ENCODE measurements at regions not wholly inside any gene's neighbourhood (a gene's known extent, or its start where the extent isn't known, plus 50 kb on each side); places are given as distances from the start of the nearest gene placed in this dataset.

GRCh38 chr2:151192681-151193080 is 69.0 kb downstream of the RBM43 start:
- H3K27me3 Mint-ChIP-seq (ENCODE audit: low read depth), result no peaks in the 10 kb centered on the region
- DNase-seq (ENCODE audit: low spot score) (no peak), ATAC-seq (no peak)
- H3K36me3 Mint-ChIP-seq, result 0 out of 2 replicates have a peak, but pooled peaks cover 3% of the 10 kb centered on the region
- H3K9me3 Mint-ChIP-seq, result peaks cover 7% of the 10 kb centered on the region
- H3K4me3 Mint-ChIP-seq, result no peak overlapping the region
- H3K27ac Mint-ChIP-seq, result no peak overlapping the region
- POLR2A ChIA-PET, result no interaction called here
- TF ChIP-seq FOXP1 (CRISPR knock-in tag; IDR thresholded peaks at IDR 0.05; ENCODE audit: borderline replicate concordance) (no peak), ELF4 (CRISPR knock-in tag; IDR thresholded peaks at IDR 0.05; ENCODE audit: low read depth) (no peak), FOXJ3 (CRISPR knock-in tag; IDR thresholded peaks at IDR 0.05; ENCODE audit: borderline replicate concordance) (no peak), PRRX2 (CRISPR knock-in tag; IDR thresholded peaks at IDR 0.05) (no peak), ESRRA (CRISPR knock-in tag; IDR thresholded peaks at IDR 0.05; ENCODE audit: borderline replicate concordance) (no peak), TEAD4 (CRISPR knock-in tag; IDR thresholded peaks at IDR 0.05) (no peak), ZNF219 (CRISPR knock-in tag; IDR thresholded peaks at IDR 0.05; ENCODE audit: borderline replicate concordance) (no peak), ZSCAN18 (CRISPR knock-in tag; IDR thresholded peaks at IDR 0.05) (no peak), SMAD3 (CRISPR knock-in tag; IDR thresholded peaks at IDR 0.05; ENCODE audit: borderline replicate concordance) (no peak), RELA (CRISPR knock-in tag; IDR thresholded peaks at IDR 0.05; ENCODE audit: borderline replicate concordance) (no peak), HMGA2 (CRISPR knock-in tag; IDR thresholded peaks at IDR 0.05) (no peak)
- TF ChIP-seq, protein P1, sequence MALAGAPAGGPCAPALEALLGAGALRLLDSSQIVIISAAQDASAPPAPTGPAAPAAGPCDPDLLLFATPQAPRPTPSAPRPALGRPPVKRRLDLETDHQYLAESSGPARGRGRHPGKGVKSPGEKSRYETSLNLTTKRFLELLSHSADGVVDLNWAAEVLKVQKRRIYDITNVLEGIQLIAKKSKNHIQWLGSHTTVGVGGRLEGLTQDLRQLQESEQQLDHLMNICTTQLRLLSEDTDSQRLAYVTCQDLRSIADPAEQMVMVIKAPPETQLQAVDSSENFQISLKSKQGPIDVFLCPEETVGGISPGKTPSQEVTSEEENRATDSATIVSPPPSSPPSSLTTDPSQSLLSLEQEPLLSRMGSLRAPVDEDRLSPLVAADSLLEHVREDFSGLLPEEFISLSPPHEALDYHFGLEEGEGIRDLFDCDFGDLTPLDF (CRISPR knock-in tag; IDR thresholded peaks at IDR 0.05), result no peak
- CTCF ChIA-PET, result interaction anchor here (1.1 kb wide), 1 partner anchor 46 kb away, joined by 4 read pairs; no protein-coding TSS in a partner anchor
- H3K4me1 Mint-ChIP-seq, result no peaks in the 10 kb centered on the region

- POLR2A ChIA-PET, result no interaction called here
- no peak for TF ChIP-seq ATF3 (CRISPR knock-in tag; conservative IDR thresholded peaks at IDR 0.05)
- TF ChIP-seq, protein P2, sequence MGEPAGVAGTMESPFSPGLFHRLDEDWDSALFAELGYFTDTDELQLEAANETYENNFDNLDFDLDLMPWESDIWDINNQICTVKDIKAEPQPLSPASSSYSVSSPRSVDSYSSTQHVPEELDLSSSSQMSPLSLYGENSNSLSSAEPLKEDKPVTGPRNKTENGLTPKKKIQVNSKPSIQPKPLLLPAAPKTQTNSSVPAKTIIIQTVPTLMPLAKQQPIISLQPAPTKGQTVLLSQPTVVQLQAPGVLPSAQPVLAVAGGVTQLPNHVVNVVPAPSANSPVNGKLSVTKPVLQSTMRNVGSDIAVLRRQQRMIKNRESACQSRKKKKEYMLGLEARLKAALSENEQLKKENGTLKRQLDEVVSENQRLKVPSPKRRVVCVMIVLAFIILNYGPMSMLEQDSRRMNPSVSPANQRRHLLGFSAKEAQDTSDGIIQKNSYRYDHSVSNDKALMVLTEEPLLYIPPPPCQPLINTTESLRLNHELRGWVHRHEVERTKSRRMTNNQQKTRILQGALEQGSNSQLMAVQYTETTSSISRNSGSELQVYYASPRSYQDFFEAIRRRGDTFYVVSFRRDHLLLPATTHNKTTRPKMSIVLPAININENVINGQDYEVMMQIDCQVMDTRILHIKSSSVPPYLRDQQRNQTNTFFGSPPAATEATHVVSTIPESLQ (CRISPR knock-in tag; IDR thresholded peaks at IDR 0.05), result no peak
- TF ChIP-seq, protein P3, sequence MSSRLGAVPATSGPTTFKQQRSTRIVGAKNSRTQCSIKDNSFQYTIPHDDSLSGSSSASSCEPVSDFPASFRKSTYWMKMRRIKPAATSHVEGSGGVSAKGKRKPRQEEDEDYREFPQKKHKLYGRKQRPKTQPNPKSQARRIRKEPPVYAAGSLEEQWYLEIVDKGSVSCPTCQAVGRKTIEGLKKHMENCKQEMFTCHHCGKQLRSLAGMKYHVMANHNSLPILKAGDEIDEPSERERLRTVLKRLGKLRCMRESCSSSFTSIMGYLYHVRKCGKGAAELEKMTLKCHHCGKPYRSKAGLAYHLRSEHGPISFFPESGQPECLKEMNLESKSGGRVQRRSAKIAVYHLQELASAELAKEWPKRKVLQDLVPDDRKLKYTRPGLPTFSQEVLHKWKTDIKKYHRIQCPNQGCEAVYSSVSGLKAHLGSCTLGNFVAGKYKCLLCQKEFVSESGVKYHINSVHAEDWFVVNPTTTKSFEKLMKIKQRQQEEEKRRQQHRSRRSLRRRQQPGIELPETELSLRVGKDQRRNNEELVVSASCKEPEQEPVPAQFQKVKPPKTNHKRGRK (CRISPR knock-in tag; IDR thresholded peaks at IDR 0.05; ENCODE audit: borderline replicate concordance), result no peak
- TF ChIP-seq, protein P1 (CRISPR knock-in tag; IDR thresholded peaks at IDR 0.05), result no peak
- no peak for TF ChIP-seq NFATC4 (CRISPR knock-in tag; IDR thresholded peaks at IDR 0.05)
- no peak for TF ChIP-seq CREM (CRISPR knock-in tag; IDR thresholded peaks at IDR 0.05)
- TF ChIP-seq RELA (CRISPR knock-in tag; IDR thresholded peaks at IDR 0.05; ENCODE audit: borderline replicate concordance), result no peak
- TF ChIP-seq SOX15 (CRISPR knock-in tag; IDR thresholded peaks at IDR 0.05), result no peak
- TF ChIP-seq, protein P4, sequence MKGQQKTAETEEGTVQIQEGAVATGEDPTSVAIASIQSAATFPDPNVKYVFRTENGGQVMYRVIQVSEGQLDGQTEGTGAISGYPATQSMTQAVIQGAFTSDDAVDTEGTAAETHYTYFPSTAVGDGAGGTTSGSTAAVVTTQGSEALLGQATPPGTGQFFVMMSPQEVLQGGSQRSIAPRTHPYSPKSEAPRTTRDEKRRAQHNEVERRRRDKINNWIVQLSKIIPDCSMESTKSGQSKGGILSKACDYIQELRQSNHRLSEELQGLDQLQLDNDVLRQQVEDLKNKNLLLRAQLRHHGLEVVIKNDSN (CRISPR knock-in tag; IDR thresholded peaks at IDR 0.05), result no peak
- TF ChIP-seq ZNF219 (CRISPR knock-in tag; IDR thresholded peaks at IDR 0.05; ENCODE audit: borderline replicate concordance), result no peak
- TF ChIP-seq ZNF232 (CRISPR knock-in tag; IDR thresholded peaks at IDR 0.05), result no peak
- TF ChIP-seq, protein P5, sequence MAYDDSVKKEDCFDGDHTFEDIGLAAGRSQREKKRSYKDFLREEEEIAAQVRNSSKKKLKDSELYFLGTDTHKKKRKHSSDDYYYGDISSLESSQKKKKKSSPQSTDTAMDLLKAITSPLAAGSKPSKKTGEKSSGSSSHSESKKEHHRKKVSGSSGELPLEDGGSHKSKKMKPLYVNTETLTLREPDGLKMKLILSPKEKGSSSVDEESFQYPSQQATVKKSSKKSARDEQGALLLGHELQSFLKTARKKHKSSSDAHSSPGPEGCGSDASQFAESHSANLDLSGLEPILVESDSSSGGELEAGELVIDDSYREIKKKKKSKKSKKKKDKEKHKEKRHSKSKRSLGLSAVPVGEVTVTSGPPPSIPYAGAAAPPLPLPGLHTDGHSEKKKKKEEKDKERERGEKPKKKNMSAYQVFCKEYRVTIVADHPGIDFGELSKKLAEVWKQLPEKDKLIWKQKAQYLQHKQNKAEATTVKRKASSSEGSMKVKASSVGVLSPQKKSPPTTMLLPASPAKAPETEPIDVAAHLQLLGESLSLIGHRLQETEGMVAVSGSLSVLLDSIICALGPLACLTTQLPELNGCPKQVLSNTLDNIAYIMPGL (CRISPR knock-in tag; IDR thresholded peaks at IDR 0.05), result no peak
- no peak for TF ChIP-seq ESRRA (CRISPR knock-in tag; IDR thresholded peaks at IDR 0.05; ENCODE audit: borderline replicate concordance)
- no peak for TF ChIP-seq FOXP4 (CRISPR knock-in tag; IDR thresholded peaks at IDR 0.05)
- TF ChIP-seq FOXJ3 (CRISPR knock-in tag; IDR thresholded peaks at IDR 0.05; ENCODE audit: borderline replicate concordance), result no peak
Measured at GRCh38 chr2:151191001-151191400, 70.7 kb downstream of the RBM43 start.

More at GRCh38 chr2:151191001-151191400, 70.7 kb downstream of the RBM43 start:
- no peaks in the 10 kb centered on the region for H3K27me3 Mint-ChIP-seq (ENCODE audit: low read depth)
- CTCF ChIA-PET, result interaction anchor here (1.0 kb wide), 1 partner anchor 48 kb away, joined by 3 read pairs; no protein-coding TSS in a partner anchor
- H3K9me3 Mint-ChIP-seq, result no peaks in the 10 kb centered on the region
- no peaks in the 10 kb centered on the region; the same call in 1 of the 2 replicates for H3K36me3 Mint-ChIP-seq
- ATAC-seq (no peak), DNase-seq (ENCODE audit: low spot score) (no peak)
- no peaks in the 10 kb centered on the region for H3K4me1 Mint-ChIP-seq
- no peak overlapping the region for H3K4me3 Mint-ChIP-seq
- H3K27ac Mint-ChIP-seq, result no peak overlapping the region

Measured in WTC11 (cell line).